ENCODE measurements at regions not wholly inside any gene's neighbourhood (a gene's known extent, or its start where the extent isn't known, plus 50 kb on each side); places are given as distances from the start of the nearest gene placed in this dataset.

DNA sequence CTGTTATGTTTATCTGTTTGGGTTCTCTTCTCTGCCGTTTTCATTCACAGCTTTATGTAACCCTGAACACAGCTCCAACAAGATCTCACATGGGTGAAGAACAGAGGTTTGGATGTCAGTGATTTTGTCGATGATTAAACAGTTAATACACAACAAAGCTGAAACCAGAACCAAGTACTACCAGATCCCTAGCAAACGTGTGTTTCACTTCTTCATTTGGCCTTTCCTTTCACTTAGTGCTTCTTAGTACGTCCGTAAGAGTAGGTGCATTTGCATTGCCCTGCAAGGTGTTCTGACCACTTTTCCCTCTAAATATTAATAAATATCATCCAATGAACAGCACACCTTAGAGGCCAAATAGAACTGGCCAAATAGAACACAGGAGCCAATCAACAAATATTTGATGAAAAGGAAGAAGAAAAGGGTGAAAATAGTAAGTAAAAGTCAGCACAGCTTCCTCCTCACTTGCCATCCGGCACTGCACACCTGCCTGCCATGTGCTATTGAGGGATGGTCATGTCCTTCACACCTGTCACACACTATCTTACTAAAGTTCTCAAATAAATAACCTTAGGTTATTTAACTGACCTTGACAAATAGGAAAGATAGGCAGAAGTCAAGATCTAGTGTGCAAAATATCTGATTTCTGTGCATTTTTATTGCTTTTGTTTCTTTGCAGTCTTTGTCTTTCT is 252.6 kb upstream of the ANKRD30A start:
- no TSS peak for BruUV-seq (replicated peaks)
- no peak overlapping the region for H3K9ac ChIP-seq (replicated peaks; ENCODE audit: extremely low read depth, insufficient read depth, low read length)
- POLR2A ChIA-PET: no interaction called here
- no peaks in the 10 kb centered on the region for H3K36me3 ChIP-seq (ENCODE audit: control insufficient read depth in 2 of 2, extremely low read depth in 1 of 2, insufficient read depth in 2 of 2, low read length in 2 of 2)
- no peaks in the 10 kb centered on the region for H3K9me3 ChIP-seq (replicated peaks; ENCODE audit: control insufficient read depth, insufficient read depth, low read length)
- CTCF ChIA-PET: interaction anchor here (1.2 to 1.6 kb wide), 2 partner anchors 8 to 1259 kb away, joined by 6 to 7 read pairs; no protein-coding TSS in a partner anchor
- no peaks in the 10 kb centered on the region for H3K9me1 ChIP-seq (replicated peaks; ENCODE audit: control insufficient read depth, extremely low read depth, insufficient read depth, low read length)
- no peaks in the 10 kb centered on the region for H3K79me2 ChIP-seq (ENCODE audit: control insufficient read depth, insufficient read depth, low read length)
- no peaks in the 10 kb centered on the region for H4K20me1 ChIP-seq (replicated peaks; ENCODE audit: control insufficient read depth, extremely low read depth, insufficient read depth, low read length)
- no peak for TF ChIP-seq POLR2A (IDR thresholded peaks at IDR 0.05; ENCODE audit: low read depth, low read length)
- TF ChIP-seq, protein P1, sequence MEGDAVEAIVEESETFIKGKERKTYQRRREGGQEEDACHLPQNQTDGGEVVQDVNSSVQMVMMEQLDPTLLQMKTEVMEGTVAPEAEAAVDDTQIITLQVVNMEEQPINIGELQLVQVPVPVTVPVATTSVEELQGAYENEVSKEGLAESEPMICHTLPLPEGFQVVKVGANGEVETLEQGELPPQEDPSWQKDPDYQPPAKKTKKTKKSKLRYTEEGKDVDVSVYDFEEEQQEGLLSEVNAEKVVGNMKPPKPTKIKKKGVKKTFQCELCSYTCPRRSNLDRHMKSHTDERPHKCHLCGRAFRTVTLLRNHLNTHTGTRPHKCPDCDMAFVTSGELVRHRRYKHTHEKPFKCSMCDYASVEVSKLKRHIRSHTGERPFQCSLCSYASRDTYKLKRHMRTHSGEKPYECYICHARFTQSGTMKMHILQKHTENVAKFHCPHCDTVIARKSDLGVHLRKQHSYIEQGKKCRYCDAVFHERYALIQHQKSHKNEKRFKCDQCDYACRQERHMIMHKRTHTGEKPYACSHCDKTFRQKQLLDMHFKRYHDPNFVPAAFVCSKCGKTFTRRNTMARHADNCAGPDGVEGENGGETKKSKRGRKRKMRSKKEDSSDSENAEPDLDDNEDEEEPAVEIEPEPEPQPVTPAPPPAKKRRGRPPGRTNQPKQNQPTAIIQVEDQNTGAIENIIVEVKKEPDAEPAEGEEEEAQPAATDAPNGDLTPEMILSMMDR (IDR thresholded peaks at IDR 0.05; ENCODE audit: extremely low read depth in 1 of 2, insufficient read depth in 1 of 2, low read depth in 1 of 2, low read length in 2 of 2): no peak
- no peak for TF ChIP-seq POLR2AphosphoS5 (IDR thresholded peaks at IDR 0.05; ENCODE audit: insufficient read depth, low read depth, low read length)
- dilution Hi-C loops (cut with MboI; ENCODE audit: extremely low pct_ligation_motif_present, low sequenced_read_pairs): no loop called here
- H3K27ac ChIP-seq (ENCODE audit: insufficient read depth, low read depth, low read length): no peak overlapping the region
- DNase-seq (ENCODE audit: low read depth, low spot score) (no peak), FAIRE-seq (no peak)
- peaks cover 0 to 6% of the 10 kb centered on the region in 2 experiments for H3K27me3 ChIP-seq (ENCODE audit: control insufficient read depth in 2 of 2, insufficient read depth in 2 of 2, low read length in 2 of 2)
- no peaks in the 10 kb centered on the region for H3K4me1 ChIP-seq (ENCODE audit: control insufficient read depth, extremely low read depth, insufficient read depth, low read length)
- H3K4me2 ChIP-seq (ENCODE audit: insufficient read depth, low read length): no peak overlapping the region
- intact Hi-C loops (cut with micrococcal nuclease): no loop called here
- H2AFZ ChIP-seq (ENCODE audit: low read depth, low read length): no peak overlapping the region
- H3K4me3 ChIP-seq (replicated peaks in 1 of 3; ENCODE audit: insufficient read depth in 1 of 3, low read depth in 1 of 3, low read length in 3 of 3): no peak overlapping the region

DNA sequence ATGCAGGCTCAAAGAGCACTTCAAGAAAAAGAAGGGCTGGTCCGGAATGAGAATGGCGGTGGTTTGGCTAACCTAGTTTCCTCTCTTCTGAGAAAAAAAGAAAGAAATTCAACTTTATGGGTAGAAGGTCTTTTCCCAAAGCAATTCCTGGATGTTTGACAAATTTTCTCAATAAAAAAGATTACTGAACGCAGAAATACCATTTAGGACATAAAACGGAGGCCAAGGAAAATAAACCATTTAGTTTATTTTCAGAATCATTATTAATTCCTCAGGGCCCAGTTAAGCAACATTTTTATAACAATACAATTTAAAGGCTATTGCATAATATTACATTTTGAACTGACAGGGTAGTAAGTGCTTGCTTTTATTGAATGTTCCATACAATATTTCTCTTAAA is 284.6 kb upstream of the ANKRD30A start:
- TF ChIP-seq MYC (IDR thresholded peaks at IDR 0.05; ENCODE audit: low read depth, low read length) (no peak), POLR2A (IDR thresholded peaks at IDR 0.05; ENCODE audit: low read depth, low read length) (no peak), MAX (IDR thresholded peaks at IDR 0.05; ENCODE audit: insufficient read depth, insufficient read length) (no peak), FOS (IDR thresholded peaks at IDR 0.05; ENCODE audit: borderline replicate concordance, insufficient read depth, low read length) (no peak), POLR2AphosphoS5 (IDR thresholded peaks at IDR 0.05; ENCODE audit: insufficient read depth, low read depth, low read length) (no peak), GATA2 (IDR thresholded peaks at IDR 0.05; ENCODE audit: insufficient read depth, insufficient read length, low read depth, low read length) (no peak), JUN (IDR thresholded peaks at IDR 0.05; ENCODE audit: borderline replicate concordance, insufficient read depth, insufficient read length, low read depth) (no peak), EZH2 (IDR thresholded peaks at IDR 0.05; ENCODE audit: borderline replicate concordance, low read depth, low read length, severe bottlenecking) (no peak)
- TF ChIP-seq, protein P1 (IDR thresholded peaks at IDR 0.05; ENCODE audit: extremely low read depth in 1 of 2, insufficient read depth in 1 of 2, low read depth in 1 of 2, low read length in 2 of 2): no peak
- Histone ChIP-seq H3K36me3 (ENCODE audit: control insufficient read depth in 2 of 2, extremely low read depth in 1 of 2, insufficient read depth in 2 of 2, low read length in 2 of 2) (no peaks in the 10 kb centered on the region), H2AFZ (ENCODE audit: low read depth, low read length) (no peak overlapping the region), H3K4me2 (ENCODE audit: insufficient read depth, low read length) (no peak overlapping the region), H4K20me1 (replicated peaks; ENCODE audit: control insufficient read depth, extremely low read depth, insufficient read depth, low read length) (no peaks in the 10 kb centered on the region), H3K9me3 (replicated peaks; ENCODE audit: control insufficient read depth, insufficient read depth, low read length) (no peaks in the 10 kb centered on the region), H3K79me2 (ENCODE audit: control insufficient read depth, insufficient read depth, low read length) (no peaks in the 10 kb centered on the region), H3K27ac (ENCODE audit: insufficient read depth, low read depth, low read length) (no peak overlapping the region), H3K4me1 (ENCODE audit: control insufficient read depth, extremely low read depth, insufficient read depth, low read length) (no peaks in the 10 kb centered on the region), H3K9me1 (replicated peaks; ENCODE audit: control insufficient read depth, extremely low read depth, insufficient read depth, low read length) (no peaks in the 10 kb centered on the region), H3K27me3 (ENCODE audit: control insufficient read depth in 2 of 2, insufficient read depth in 2 of 2, low read length in 2 of 2) (no peaks in the 10 kb centered on the region), H3K4me3 (replicated peaks in 1 of 3; ENCODE audit: insufficient read depth in 1 of 3, low read depth in 1 of 3, low read length in 3 of 3) (no peak overlapping the region), H3K9ac (replicated peaks; ENCODE audit: extremely low read depth, insufficient read depth, low read length) (no peak overlapping the region)
- DNase-seq (ENCODE audit: low read depth, low spot score): no peak
- POLR2A ChIA-PET: no interaction called here
- BruUV-seq (replicated peaks): no TSS peak
- intact Hi-C loops (cut with micrococcal nuclease): no loop called here
- FAIRE-seq: no peak
- dilution Hi-C loops (cut with MboI; ENCODE audit: extremely low pct_ligation_motif_present, low sequenced_read_pairs): no loop called here
- CTCF ChIA-PET: no interaction called here

Data from endothelial cell of umbilical vein (primary cell).